ENCODE measurements at regions not wholly inside any gene's neighbourhood (a gene's known extent, or its start where the extent isn't known, plus 50 kb on each side); places are given as distances from the start of the nearest gene placed in this dataset.

GRCh38 chr6:148086386-148086785 is 256.3 kb upstream of the SASH1 start:
- no peaks in the 10 kb centered on the region for H3K4me1 ChIP-seq (ENCODE audit: low read depth)
- DNase-seq (ENCODE audit: low read depth in 1 of 2, low spot score in 1 of 2): no peak
- no peak for TF ChIP-seq CTCF (IDR thresholded peaks at IDR 0.05; ENCODE audit: low read depth, low read length)
- H3K27me3 ChIP-seq: no peaks in the 10 kb centered on the region
- no peaks in the 10 kb centered on the region for H3K36me3 ChIP-seq
- H3K9me3 ChIP-seq (ENCODE audit: low read depth): no peaks in the 10 kb centered on the region
- no peak overlapping the region for H3K27ac ChIP-seq
- H3K4me3 ChIP-seq: no peak overlapping the region

- H3K4me3 ChIP-seq: no peak overlapping the region
- TF ChIP-seq CTCF (IDR thresholded peaks at IDR 0.05; ENCODE audit: low read depth, low read length): no peak
- H3K27ac ChIP-seq: no peak overlapping the region
- no peaks in the 10 kb centered on the region for H3K4me1 ChIP-seq (ENCODE audit: low read depth)
- H3K9me3 ChIP-seq (ENCODE audit: low read depth): no peaks in the 10 kb centered on the region
- H3K27me3 ChIP-seq: no peaks in the 10 kb centered on the region
- H3K36me3 ChIP-seq: no peaks in the 10 kb centered on the region
- DNase-seq (ENCODE audit: low read depth in 1 of 2, low spot score in 1 of 2): no peak
These were observed 255.8 kb upstream of the SASH1 start for GRCh38 chr6:148086843-148087242.

- Histone ChIP-seq H3K27ac (no peak overlapping the region), H3K9me3 (ENCODE audit: low read depth) (no peaks in the 10 kb centered on the region), H3K4me1 (ENCODE audit: low read depth) (no peaks in the 10 kb centered on the region), H3K36me3 (no peaks in the 10 kb centered on the region), H3K4me3 (no peak overlapping the region), H3K27me3 (no peaks in the 10 kb centered on the region)
- TF ChIP-seq CTCF (IDR thresholded peaks at IDR 0.05; ENCODE audit: low read depth, low read length): no peak
- DNase-seq (ENCODE audit: low read depth in 1 of 2, low spot score in 1 of 2): no peak
These were observed 255.0 kb upstream of the SASH1 start for GRCh38 chr6:148087659-148088058.

GRCh38 chr6:148090326-148090725 is 252.3 kb upstream of the SASH1 start:
- no peaks in the 10 kb centered on the region for H3K36me3 ChIP-seq
- H3K4me3 ChIP-seq: no peak overlapping the region
- H3K9me3 ChIP-seq (ENCODE audit: low read depth): no peaks in the 10 kb centered on the region
- no peak overlapping the region for H3K27ac ChIP-seq
- DNase-seq (ENCODE audit: low read depth in 1 of 2, low spot score in 1 of 2): no peak
- no peak for TF ChIP-seq CTCF (IDR thresholded peaks at IDR 0.05; ENCODE audit: low read depth, low read length)
- no peaks in the 10 kb centered on the region for H3K27me3 ChIP-seq
- H3K4me1 ChIP-seq (ENCODE audit: low read depth): no peaks in the 10 kb centered on the region

GRCh38 chr6:148091394-148091793 is 251.2 kb upstream of the SASH1 start:
- no peak for DNase-seq (ENCODE audit: low read depth in 1 of 2, low spot score in 1 of 2)
- Histone ChIP-seq H3K4me3 (no peak overlapping the region), H3K4me1 (ENCODE audit: low read depth) (no peaks in the 10 kb centered on the region)

More at GRCh38 chr6:148091394-148091793, 251.2 kb upstream of the SASH1 start:
- no peaks in the 10 kb centered on the region for H3K27me3 ChIP-seq
- no peaks in the 10 kb centered on the region for H3K9me3 ChIP-seq (ENCODE audit: low read depth)
- no peak for TF ChIP-seq CTCF (IDR thresholded peaks at IDR 0.05; ENCODE audit: low read depth, low read length)
- no peaks in the 10 kb centered on the region for H3K36me3 ChIP-seq
- H3K27ac ChIP-seq: no peak overlapping the region

Data from cardiac muscle cell (in vitro differentiated cells and primary cell).